ENCODE measurements at regions not wholly inside any gene's neighbourhood (a gene's known extent, or its start where the extent isn't known, plus 50 kb on each side); places are given as distances from the start of the nearest gene placed in this dataset.

DNA sequence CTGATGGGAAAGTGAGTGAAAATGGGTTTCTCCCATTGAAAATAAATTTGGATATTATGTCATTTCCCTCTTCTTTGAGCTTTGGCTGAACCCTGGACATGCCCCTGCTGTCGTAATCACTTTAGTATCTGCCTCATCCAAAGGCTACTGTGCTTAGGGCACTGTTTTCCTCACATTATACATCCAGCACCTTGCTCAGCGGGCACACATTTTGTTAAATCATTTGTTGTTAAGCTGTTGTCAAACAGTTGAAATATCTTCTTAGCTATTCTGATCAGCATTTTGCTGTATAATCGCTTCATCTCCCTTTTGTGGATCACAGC is 352.7 kb upstream of the CD180 start:
- no peak overlapping the region for H3K4me3 Mint-ChIP-seq
- no peak overlapping the region for H3K4me2 ChIP-seq (ENCODE audit: insufficient read depth, insufficient read length, low read length)
- H3K9me3 Mint-ChIP-seq: no peaks in the 10 kb centered on the region
- H2BK15ac ChIP-seq (ENCODE audit: low read depth, low read length): no peak overlapping the region
- H2BK12ac ChIP-seq (ENCODE audit: insufficient read length, low read depth, low read length): no peak overlapping the region
- no peak overlapping the region for H3K27ac Mint-ChIP-seq
- H3K4me1 ChIP-seq (ENCODE audit: insufficient read depth, low read length): no peaks in the 10 kb centered on the region
- no peak overlapping the region for H3K56ac ChIP-seq (ENCODE audit: insufficient read length, low read depth, low read length)
- H3K14ac ChIP-seq (ENCODE audit: insufficient read depth, low read length): no peak overlapping the region
- no peak overlapping the region for H3K23ac ChIP-seq (ENCODE audit: insufficient read length, low read depth, low read length)
- no peaks in the 10 kb centered on the region for H3K79me2 ChIP-seq (ENCODE audit: insufficient read depth, low read length)
- no peak overlapping the region for H3K18ac ChIP-seq (ENCODE audit: insufficient read length, low read depth, low read length)
- H3K27ac ChIP-seq (ENCODE audit: insufficient read length, low read depth, low read length): no peak overlapping the region
- no peak overlapping the region for H2AK5ac ChIP-seq (ENCODE audit: insufficient read length, low read length)
- H2AFZ ChIP-seq (ENCODE audit: low read length): no peak overlapping the region
- no peak overlapping the region for H2BK120ac ChIP-seq (ENCODE audit: low read depth, low read length, poor library complexity, severe bottlenecking)
- H3K9ac ChIP-seq (ENCODE audit: extremely low read depth, insufficient read length, low read length): no peak overlapping the region
- H3K9me3 ChIP-seq (ENCODE audit: control insufficient read depth, low read depth, low read length): no peaks in the 10 kb centered on the region
- no peak overlapping the region for H3T11ph ChIP-seq (ENCODE audit: low read length)
- no peak for DNase-seq
- H3K79me1 ChIP-seq (ENCODE audit: insufficient read depth, low read depth, low read length, poor library complexity, severe bottlenecking): no peaks in the 10 kb centered on the region
- no peaks in the 10 kb centered on the region for H3K36me3 Mint-ChIP-seq (ENCODE audit: insufficient read depth in 1 of 3, low read depth in 3 of 3)
- no CpG with 5 or more reads among the region's 3 CpGs for WGBS (ENCODE audit: extremely low coverage, insufficient read length, low lambda C conversion rate)
- H2BK20ac ChIP-seq (ENCODE audit: low read depth, low read length, poor library complexity, severe bottlenecking): no peak overlapping the region
- no peaks in the 10 kb centered on the region for H3K4me1 Mint-ChIP-seq
- no peak overlapping the region for H4K5ac ChIP-seq (ENCODE audit: insufficient read length, low read depth, low read length)
- no peak overlapping the region for H4K8ac ChIP-seq (replicated peaks; ENCODE audit: insufficient read length, low read depth, low read length)
- H2BK5ac ChIP-seq (ENCODE audit: insufficient read length, low read length): no peak overlapping the region
- TF ChIP-seq, protein P1, sequence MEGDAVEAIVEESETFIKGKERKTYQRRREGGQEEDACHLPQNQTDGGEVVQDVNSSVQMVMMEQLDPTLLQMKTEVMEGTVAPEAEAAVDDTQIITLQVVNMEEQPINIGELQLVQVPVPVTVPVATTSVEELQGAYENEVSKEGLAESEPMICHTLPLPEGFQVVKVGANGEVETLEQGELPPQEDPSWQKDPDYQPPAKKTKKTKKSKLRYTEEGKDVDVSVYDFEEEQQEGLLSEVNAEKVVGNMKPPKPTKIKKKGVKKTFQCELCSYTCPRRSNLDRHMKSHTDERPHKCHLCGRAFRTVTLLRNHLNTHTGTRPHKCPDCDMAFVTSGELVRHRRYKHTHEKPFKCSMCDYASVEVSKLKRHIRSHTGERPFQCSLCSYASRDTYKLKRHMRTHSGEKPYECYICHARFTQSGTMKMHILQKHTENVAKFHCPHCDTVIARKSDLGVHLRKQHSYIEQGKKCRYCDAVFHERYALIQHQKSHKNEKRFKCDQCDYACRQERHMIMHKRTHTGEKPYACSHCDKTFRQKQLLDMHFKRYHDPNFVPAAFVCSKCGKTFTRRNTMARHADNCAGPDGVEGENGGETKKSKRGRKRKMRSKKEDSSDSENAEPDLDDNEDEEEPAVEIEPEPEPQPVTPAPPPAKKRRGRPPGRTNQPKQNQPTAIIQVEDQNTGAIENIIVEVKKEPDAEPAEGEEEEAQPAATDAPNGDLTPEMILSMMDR (conservative IDR thresholded peaks at IDR 0.05): no peak
- H3K23me2 ChIP-seq (ENCODE audit: insufficient read length, low read depth, low read length, poor library complexity, severe bottlenecking): no peaks in the 10 kb centered on the region
- no peak overlapping the region for H3K4ac ChIP-seq (ENCODE audit: low read depth, low read length)
- no peak overlapping the region for H4K91ac ChIP-seq (ENCODE audit: insufficient read length, low read depth, low read length)
- H4K20me1 ChIP-seq (ENCODE audit: control insufficient read depth, insufficient read depth, insufficient read length): no peaks in the 10 kb centered on the region
- H3K27me3 Mint-ChIP-seq (ENCODE audit: low read depth): no peaks in the 10 kb centered on the region
- no peaks in the 10 kb centered on the region for H3K27me3 ChIP-seq (ENCODE audit: insufficient read depth, low read length)
